CD4-positive, alpha-beta T cell (primary cell): ENCODE measurements at regions not wholly inside any gene's neighbourhood (a gene's known extent, or its start where the extent isn't known, plus 50 kb on each side); places are given as distances from the start of the nearest gene placed in this dataset.

Experiments used
- ATAC-seq: fragments of 200-7000 bp; cut with Tn5 transposase; one replicate; pipeline ENCODE4 v1.10.0; 2022; ENCODE audit warnings: mild to moderate bottlenecking; ENCODE audit not compliant: poor library complexity
- CTCF ChIA-PET: fragments of 350-600 bp; sonication (Branson Sonifier 250); formaldehyde crosslinking; loops from one replicate; lab custom pipeline; 2021; ENCODE audit warnings: antibody characterized with exemption, inconsistent platforms; lab: Charles Lee
- POLR2A ChIA-PET: fragments of 350-600 bp; sonication (Branson Sonifier 250); formaldehyde crosslinking; loops from one replicate; lab custom pipeline; 2021; ENCODE audit warnings: antibody characterized with exemption, inconsistent platforms; lab: Charles Lee
- DNase-seq, 14 experiments: peaks; one replicate each; pipeline ENCODE4 v3.0.0-alpha.2; 2013 to 2020; ENCODE audit warnings: mixed read lengths in 2 of 14
- H3K27ac ChIP-seq, 2 donors: one replicate each; pipeline versions ENCODE4 v1.5.1 to v1.7.0; 2013; ENCODE audit warnings: low read length in 2 of 2, low read depth in 1 of 2, mild to moderate bottlenecking in 1 of 2
- H3K27me3 ChIP-seq, 2 experiments: 1 replicate in 1 of 2; 2 replicates in 1 of 2; pipeline versions ENCODE4 v1.6.1 to v1.7.0; 2013; ENCODE audit warnings: low read length in 2 of 2, control low read depth in 1 of 2, mild to moderate bottlenecking in 1 of 2, moderate library complexity in 1 of 2; ENCODE audit not compliant: insufficient read depth in 2 of 2, control insufficient read depth in 1 of 2
- H3K36me3 ChIP-seq: one replicate; pipeline ENCODE4 v1.6.1; 2013; ENCODE audit warnings: low read length, control low read depth; ENCODE audit not compliant: insufficient read depth
- H3K4me1 ChIP-seq: one replicate; pipeline ENCODE4 v1.6.1; 2013; ENCODE audit warnings: low read length, control low read depth; ENCODE audit not compliant: insufficient read depth
- H3K4me3 ChIP-seq: one replicate; pipeline ENCODE4 v1.5.1; 2013; ENCODE audit warnings: mild to moderate bottlenecking, low read length, moderate library complexity
- H3K9me3 ChIP-seq, 2 experiments: 1 replicate in 1 of 2; 2 replicates in 1 of 2; pipeline versions ENCODE4 v1.6.1 to v1.7.0; 2013; ENCODE audit warnings: low read length in 2 of 2, mild to moderate bottlenecking in 2 of 2, control low read depth in 1 of 2, moderate library complexity in 1 of 2; ENCODE audit not compliant: control insufficient read depth in 1 of 2, insufficient read depth in 1 of 2
- H3K27ac Mint-ChIP-seq: one replicate; pipeline ENCODE4 v1.8.0; 2020; ENCODE audit warnings: mixed read lengths
- H3K27me3 Mint-ChIP-seq: one replicate; pipeline ENCODE4 v1.8.0; 2021; ENCODE audit warnings: mixed read lengths
- H3K36me3 Mint-ChIP-seq: one replicate; pipeline ENCODE4 v1.8.0; 2021; ENCODE audit warnings: low read depth, mixed read lengths
- H3K4me1 Mint-ChIP-seq: one replicate; pipeline ENCODE4 v1.8.0; 2021; ENCODE audit warnings: low read depth, mixed read lengths
- H3K4me3 Mint-ChIP-seq: one replicate; pipeline ENCODE4 v1.8.0; 2020; ENCODE audit warnings: mild to moderate bottlenecking, mixed read lengths
- H3K9me3 Mint-ChIP-seq: one replicate; pipeline ENCODE4 v1.8.0; 2020; ENCODE audit warnings: mixed read lengths
- intact Hi-C, 2 experiments: fragments of 100-400 bp; cut with DNase I in 1 of 2; cut with micrococcal nuclease in 1 of 2; formaldehyde crosslinking; loops; one replicate each; pipeline versions ENCODE4 v1.15.1 to v1.9.0; 2023 to 2025; cut with DNase I, micrococcal nuclease
- TF ChIP-seq, protein P1 (sequence below): fragments of 200-600 bp; IDR thresholded peaks from one replicate; pipeline ENCODE4 v1.8.0; 2022; ENCODE audit warnings: antibody characterized with exemption, mild to moderate bottlenecking

DNA sequence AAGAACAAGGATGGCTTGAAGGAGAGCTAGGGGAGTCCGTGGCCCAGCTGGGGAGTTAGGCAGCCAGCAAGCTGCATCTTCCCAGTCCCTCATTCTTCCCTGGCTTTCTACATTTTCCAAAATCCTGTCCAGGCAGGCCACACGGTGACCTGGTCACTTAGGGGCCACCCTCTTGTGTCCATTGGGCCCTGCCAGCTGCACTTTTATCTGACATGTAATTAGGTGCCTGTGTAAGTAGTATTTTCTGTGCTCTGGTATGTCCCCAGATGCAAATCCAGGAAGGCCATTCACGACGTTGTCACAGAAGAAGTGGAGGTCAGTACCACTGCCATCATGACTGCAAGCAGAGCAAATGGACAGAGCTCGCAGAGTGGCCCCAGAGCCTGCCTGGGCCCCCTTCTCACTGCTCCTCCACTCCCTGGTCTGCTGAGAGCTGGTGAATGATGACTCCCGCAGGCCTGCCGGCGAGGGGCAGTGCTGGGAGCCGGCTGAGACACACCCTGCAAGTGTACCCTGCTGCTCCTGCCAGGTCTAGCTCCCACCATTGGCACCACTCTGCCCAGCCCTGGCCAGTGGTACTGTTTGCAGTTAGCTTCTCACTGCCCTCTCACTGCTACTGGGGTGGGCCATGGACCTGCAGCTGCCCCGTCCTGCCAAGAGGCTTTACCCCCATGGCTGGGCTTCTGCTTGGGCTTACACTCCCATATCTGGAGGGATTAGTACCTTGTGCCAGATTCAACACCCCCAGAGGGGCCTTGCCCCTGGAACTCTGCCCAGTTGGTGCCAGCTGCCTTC, 98.2 kb downstream of the GLRX3 start:
- Mint-ChIP-seq H3K9me3 (no peaks in the 10 kb centered on the region), H3K27me3 (no peaks in the 10 kb centered on the region), H3K4me1 (no peaks in the 10 kb centered on the region), H3K27ac (no peak overlapping the region), H3K36me3 (no peaks in the 10 kb centered on the region), H3K4me3 (no peak overlapping the region)
- ChIA-PET POLR2A (no interaction called here), CTCF (no interaction called here)
- H3K27ac ChIP-seq = no peak overlapping the region
- H3K4me3 ChIP-seq = no peak overlapping the region
- intact Hi-C loops = no loop called here
- no peaks in the 10 kb centered on the region for H3K36me3 ChIP-seq
- no peaks in the 10 kb centered on the region for H3K4me1 ChIP-seq
- H3K27me3 ChIP-seq = no peaks in the 10 kb centered on the region
- peaks cover 0 to 8% of the 10 kb centered on the region in 2 experiments for H3K9me3 ChIP-seq
- no peak for ATAC-seq
- TF ChIP-seq, protein P1, sequence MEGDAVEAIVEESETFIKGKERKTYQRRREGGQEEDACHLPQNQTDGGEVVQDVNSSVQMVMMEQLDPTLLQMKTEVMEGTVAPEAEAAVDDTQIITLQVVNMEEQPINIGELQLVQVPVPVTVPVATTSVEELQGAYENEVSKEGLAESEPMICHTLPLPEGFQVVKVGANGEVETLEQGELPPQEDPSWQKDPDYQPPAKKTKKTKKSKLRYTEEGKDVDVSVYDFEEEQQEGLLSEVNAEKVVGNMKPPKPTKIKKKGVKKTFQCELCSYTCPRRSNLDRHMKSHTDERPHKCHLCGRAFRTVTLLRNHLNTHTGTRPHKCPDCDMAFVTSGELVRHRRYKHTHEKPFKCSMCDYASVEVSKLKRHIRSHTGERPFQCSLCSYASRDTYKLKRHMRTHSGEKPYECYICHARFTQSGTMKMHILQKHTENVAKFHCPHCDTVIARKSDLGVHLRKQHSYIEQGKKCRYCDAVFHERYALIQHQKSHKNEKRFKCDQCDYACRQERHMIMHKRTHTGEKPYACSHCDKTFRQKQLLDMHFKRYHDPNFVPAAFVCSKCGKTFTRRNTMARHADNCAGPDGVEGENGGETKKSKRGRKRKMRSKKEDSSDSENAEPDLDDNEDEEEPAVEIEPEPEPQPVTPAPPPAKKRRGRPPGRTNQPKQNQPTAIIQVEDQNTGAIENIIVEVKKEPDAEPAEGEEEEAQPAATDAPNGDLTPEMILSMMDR = no peak
- DNase-seq = no peak

DNA sequence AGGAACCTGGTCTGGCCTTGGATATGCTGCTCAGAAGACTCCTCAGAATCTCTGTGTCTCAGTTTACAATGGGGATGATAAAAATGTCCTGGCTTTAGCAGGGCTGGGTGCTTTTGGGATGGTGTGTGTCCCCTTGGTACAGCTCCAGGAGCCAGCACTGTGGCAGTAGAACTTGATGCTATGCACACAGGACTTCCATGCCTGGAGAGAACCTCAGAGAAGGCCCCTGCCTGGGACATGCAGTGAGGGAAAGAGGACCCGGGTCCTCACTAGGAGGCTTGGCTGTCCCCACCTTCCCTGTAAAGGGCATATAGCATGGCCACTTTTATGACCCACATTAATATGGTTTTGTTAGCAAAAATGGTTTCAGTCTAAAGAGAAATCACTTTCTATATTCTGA, 100.5 kb downstream of the GLRX3 start:
- ATAC-seq = no peak
- H3K4me3 Mint-ChIP-seq = no peak overlapping the region
- Histone ChIP-seq H3K36me3 (no peaks in the 10 kb centered on the region), H3K27ac (no peak overlapping the region), H3K4me1 (no peaks in the 10 kb centered on the region), H3K4me3 (no peak overlapping the region), H3K27me3 (peaks cover 0 to 3% of the 10 kb centered on the region in 2 experiments), H3K9me3 (peaks cover 3 to 6% of the 10 kb centered on the region in 2 experiments)
- no peaks in the 10 kb centered on the region for H3K4me1 Mint-ChIP-seq
- H3K27me3 Mint-ChIP-seq = peaks cover 16% of the 10 kb centered on the region
- peaks cover 3% of the 10 kb centered on the region for H3K9me3 Mint-ChIP-seq
- DNase-seq = no peak
- intact Hi-C loops = no loop called here
- H3K36me3 Mint-ChIP-seq = no peaks in the 10 kb centered on the region
- CTCF ChIA-PET = no interaction called here
- H3K27ac Mint-ChIP-seq = no peak overlapping the region
- POLR2A ChIA-PET = no interaction called here
- TF ChIP-seq, protein P1 = no peak

DNA sequence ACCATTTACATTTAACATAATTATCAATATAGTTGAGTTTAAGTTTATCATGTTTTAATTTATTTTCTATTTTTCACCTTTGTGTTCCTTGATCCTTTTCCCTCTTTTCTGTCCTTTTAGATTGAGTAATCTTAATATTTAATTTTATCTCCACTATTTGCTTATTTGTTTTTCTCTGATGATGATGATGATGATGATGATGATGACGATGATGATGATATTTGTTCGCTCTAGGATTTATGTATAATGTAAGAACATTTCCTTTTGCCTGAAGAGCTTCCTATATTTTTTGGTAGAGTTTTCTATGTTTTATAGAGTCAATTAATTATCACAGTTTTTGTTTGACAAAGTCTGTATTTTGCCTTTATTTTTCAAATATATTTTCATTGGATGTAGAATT, 104.2 kb downstream of the GLRX3 start:
- TF ChIP-seq, protein P1 = no peak
- Mint-ChIP-seq H3K27ac (no peak overlapping the region), H3K9me3 (peaks cover 3% of the 10 kb centered on the region), H3K27me3 (peaks cover 44% of the 10 kb centered on the region), H3K36me3 (no peaks in the 10 kb centered on the region), H3K4me1 (peaks cover 24% of the 10 kb centered on the region), H3K4me3 (no peak overlapping the region)
- intact Hi-C loops = no loop called here
- CTCF ChIA-PET = no interaction called here
- Histone ChIP-seq H3K36me3 (no peaks in the 10 kb centered on the region), H3K9me3 (peaks cover 3 to 6% of the 10 kb centered on the region in 2 experiments), H3K27me3 (peaks cover 7 to 8% of the 10 kb centered on the region in 2 experiments), H3K4me3 (no peak overlapping the region), H3K4me1 (peaks cover 11% of the 10 kb centered on the region), H3K27ac (no peak overlapping the region)
- ATAC-seq (no peak), DNase-seq (no peak)
- POLR2A ChIA-PET = no interaction called here
